ENCODE measurements at regions not wholly inside any gene's neighbourhood (a gene's known extent, or its start where the extent isn't known, plus 50 kb on each side); places are given as distances from the start of the nearest gene placed in this dataset.
"Not testable (repeated sequence)": the region's sequence is repeated elsewhere in the genome, so short reads cannot be mapped to it uniquely, and the experiment has no call there.

DNA sequence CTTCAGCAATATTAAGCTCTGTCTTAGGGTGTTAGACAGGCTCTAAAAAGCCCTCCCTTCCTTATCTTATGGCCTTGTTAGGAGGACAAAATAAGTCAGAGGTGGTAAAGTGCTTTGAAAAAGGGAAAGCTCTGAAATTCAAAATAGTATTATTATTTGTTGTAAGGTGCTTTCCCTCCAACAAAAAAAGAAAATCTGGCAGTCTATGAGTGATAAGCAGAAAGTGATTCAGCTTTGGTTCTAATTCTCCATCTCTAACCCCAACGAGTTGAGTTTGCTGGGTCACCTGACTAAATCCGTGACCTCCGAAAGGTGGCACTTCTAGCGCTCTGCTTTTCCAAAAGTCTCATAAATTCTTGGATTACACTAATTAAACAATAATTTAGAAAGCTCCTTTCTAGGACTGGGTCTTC, 305.1 kb downstream of the BCL2L11 start:
- DNase-seq (ENCODE audit: low spot score), result not testable (repeated sequence)

DNA sequence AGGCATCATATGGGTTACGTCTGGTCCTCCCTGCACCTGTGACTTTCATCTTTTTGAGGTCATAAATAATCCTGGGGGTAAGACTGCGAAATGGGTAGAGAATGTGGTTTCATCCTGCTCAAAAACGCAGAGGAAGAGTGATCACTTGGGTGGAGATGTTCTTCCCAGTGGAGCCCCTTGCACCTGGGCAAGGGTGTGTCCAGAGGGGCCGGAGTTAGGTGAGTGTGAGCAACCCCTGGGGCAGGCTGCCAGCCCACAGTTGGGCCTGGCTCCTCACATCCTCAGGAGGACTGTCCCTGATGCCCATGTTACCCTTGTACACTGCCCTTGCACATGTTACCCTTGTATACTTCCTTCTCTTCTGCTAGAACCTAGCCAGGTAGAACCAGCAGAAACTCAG, 306.6 kb downstream of the BCL2L11 start:
- DNase-seq (ENCODE audit: low spot score), result not testable (repeated sequence)

DNA sequence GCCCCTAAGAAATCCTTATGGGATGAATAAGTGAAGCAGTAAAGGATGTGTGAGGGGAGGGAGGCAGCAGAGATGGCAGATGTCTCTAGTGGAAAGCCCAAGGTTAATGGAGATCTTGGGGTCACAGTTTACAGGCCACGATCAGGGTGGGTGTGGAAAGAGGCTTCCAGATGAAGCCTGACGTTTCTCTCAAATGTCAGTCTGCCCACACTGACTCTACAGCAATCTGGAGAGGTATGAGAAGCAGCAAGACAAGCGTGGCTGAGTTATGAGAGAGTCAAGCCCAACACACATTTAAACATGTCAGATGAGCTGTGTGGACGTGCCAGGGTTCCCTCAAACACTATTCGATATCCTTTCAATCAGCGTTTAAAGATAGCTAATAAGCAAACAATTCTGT, 308.2 kb downstream of the BCL2L11 start:
- DNase-seq (ENCODE audit: low spot score), result not testable (repeated sequence)

DNA sequence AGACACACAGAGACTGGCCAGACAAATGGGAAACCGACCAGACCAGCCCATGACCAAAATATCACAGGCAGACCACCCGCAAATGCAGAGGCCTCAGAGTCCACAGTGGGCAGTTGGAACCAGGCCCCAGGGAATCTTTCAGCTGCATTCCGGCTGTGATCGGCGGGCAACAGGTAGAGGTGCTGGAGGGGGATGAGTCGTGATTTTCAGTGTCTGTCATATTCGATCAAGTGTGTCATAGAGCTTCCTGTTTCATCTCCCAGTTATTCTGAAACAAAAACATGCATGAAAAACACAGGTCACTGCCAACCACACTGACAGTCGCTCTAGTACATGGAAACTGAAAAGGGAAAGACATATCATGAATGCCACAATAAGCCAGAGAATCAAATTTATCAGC, 308.6 kb downstream of the BCL2L11 start:
- DNase-seq (ENCODE audit: low spot score), result not testable (repeated sequence)

DNA sequence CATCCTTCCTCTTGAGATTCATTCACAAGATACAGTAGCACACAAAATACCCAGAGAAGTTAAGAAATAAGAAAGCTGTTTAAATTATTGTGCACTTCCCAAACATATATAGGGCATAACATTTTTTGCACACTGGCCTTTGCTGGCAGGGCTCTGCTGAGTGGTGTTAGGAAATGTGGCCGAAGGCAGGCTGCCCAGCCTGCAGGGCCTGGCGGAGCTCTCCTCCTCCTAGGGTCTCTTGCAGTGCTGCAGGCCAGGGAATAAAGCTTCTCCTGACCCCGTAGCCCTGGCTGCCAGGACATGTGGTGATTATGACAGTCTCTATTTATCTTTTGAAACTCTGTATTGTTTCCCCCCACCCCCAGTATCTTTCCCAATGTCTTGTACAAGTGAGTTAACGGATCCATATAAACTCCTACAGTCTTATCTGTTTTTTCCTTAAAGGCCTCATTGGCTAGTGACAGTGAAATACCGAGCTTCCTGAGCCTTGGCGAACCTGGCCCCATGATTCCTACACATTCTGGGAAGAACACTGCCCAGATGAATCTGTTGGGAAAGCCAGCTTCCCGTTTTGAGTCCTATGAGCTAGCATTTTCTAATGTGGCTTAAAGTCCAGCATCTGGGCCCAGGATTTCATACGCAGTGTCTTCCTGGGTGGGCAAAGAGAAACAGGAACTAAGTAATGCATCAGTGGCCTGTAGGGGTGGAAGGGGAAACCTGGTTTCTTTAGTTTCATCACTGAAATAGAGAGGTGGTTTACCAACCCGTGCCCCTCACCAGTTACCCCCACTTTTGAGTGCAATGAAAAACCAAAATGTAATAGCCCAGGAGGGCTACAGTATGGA, 310.3 kb downstream of the BCL2L11 start:
- DNase-seq (ENCODE audit: low spot score), result not testable (repeated sequence)

DNA sequence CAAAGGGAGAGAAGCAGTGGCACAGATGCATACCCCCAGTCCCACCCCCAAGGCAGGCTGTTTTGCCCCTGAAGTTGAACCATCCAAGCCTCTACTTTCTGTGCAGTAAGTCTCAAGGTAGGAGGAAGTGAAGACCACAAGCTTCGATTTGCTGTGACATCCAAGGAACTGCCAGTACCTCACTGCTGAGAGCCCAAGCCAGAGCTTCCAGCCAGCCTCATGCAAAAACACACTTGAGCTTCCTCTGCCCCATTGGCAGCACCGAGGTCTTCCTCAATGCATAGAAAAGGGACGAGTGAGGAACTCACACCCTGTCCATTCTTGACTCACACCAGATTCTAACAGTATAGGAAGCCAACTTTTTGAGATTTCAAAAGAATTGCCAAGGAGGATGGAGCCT, 311.7 kb downstream of the BCL2L11 start:
- not testable (repeated sequence) for DNase-seq (ENCODE audit: low spot score)

DNA sequence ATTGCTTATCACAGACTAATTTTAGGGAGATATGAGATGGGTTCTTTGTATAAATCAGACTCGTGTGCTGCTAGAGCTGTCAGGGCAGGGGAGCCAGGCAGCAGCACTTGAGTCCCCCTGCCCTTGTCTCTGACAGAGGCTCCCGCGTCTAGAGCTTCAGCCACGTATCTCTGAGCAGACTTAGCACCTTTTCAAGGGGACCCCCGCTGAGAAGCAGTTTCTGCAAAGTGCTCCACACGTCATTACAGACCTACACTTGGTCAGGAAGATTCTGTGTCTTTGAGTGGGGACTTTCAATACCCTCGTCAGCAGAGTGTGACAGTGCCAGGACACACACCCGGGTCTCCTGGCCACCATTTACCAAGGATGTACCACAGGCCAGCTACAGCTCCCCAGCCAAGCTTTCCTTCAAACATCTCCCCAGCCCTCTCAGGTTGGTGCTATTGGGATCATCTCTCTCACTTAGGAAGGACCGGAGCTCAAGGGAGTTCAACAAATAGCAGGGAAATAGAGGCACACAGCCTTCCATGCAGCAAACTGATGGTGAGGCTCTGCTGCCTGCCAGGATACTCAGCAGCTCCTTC, 312.3 kb downstream of the BCL2L11 start:
- not testable (repeated sequence) for DNase-seq (ENCODE audit: low spot score)

DNA sequence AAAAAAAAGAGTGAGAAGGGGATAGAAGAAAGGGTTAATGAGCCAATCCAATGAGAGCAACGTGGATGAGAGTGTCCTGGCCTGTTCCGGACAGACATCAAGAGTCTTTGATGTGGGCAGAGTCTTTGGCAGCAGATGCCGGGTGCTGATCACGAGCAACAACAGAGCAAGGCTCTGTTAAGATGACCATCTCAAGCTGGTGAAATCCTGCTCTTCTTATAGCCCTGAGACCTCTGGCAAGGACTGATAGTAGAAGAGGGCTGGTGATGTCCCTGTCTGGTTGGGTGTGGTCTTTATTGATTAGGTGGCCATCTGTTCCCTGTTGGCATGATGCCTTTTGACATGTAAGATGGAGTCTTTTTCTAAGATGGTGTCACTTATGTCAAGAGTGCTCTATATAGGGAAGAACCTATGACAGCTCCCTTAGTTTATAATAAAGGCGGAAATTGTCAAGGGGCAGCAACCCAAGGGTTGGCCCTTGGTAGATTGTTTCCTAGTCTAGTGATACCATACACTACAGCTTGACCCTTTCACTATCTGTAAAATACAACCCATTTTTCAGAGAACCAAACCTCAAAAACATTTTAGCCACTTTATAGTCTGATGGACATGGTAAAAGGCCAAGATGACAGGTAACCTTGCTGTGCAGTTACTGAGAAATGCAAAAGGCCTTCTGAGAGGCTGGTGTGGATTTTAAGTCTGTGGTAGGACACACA, 313.3 kb downstream of the BCL2L11 start:
- DNase-seq (ENCODE audit: low spot score), result not testable (repeated sequence)

DNA sequence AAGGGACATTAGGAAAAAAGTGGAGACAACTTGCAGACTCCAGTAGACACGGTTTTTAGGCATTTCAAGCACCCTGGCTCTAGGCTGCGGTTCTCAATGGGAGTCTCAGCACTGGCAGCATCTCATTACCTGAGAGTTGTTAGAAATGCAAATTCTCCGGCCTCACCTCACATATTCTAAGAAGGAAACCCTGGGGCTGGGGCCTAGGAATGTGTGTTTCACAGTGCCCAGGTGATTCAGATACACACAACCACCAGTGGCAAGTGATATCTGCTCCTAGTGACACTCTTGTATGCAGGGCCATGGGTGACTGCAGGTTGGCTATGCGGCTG, 313.9 kb downstream of the BCL2L11 start:
- not testable (repeated sequence) for DNase-seq (ENCODE audit: low spot score)

DNA sequence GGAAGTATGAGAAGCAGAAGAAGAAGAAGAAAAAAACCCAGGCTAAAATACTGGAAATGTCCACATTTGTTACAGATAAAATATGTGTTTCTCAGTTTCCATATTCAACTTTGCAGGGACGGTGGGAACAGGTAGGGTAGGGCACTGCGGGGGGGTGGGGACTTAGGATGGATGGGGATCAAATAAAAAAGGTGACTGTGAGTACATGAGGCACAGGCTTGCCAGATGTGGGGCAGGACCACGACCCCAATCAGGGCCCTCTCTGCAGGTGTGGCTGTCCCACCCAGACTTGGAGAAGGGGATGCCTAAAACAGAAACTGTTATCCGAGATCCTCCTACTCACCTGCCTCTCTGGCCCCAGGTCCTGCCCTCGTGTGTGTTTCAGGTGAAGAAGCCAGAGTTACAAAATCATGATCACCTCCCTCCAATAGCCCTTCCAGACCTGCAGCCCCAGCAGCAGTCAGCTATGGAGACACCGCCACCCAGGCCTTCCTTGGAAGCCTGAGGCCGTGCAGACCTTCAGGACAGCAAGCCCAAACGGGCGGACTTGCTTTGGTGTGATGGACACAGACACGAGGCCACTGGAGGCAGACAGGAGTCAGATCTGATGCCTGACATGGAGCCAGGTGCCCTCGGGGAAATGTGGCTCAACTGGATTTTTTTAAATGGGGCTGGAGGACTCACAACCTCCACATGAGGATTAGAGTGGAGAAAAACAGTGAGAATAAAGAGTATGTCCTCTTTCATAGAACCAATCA, 315.0 kb downstream of the BCL2L11 start:
- not testable (repeated sequence) for DNase-seq (ENCODE audit: low spot score)

DNA sequence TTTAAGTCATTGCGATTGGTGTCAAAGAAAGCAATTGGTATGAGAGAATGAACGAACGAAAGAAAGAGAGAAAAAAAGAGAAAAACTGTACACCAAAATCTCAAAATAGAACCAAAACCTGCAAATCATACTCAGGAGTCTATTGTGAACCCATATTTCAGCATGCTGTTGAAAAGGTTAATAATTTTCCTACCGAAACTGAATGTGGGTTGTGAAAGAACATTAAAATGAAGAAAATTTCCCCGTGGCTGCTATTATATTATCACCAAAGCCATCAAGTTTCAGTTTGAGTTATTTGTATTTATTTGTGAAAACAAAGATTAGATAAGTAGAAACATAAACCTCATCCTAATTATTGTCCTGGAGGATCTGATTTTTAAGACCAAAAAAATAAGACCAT, 315.7 kb downstream of the BCL2L11 start:
- DNase-seq (ENCODE audit: low spot score), result not testable (repeated sequence)

DNA sequence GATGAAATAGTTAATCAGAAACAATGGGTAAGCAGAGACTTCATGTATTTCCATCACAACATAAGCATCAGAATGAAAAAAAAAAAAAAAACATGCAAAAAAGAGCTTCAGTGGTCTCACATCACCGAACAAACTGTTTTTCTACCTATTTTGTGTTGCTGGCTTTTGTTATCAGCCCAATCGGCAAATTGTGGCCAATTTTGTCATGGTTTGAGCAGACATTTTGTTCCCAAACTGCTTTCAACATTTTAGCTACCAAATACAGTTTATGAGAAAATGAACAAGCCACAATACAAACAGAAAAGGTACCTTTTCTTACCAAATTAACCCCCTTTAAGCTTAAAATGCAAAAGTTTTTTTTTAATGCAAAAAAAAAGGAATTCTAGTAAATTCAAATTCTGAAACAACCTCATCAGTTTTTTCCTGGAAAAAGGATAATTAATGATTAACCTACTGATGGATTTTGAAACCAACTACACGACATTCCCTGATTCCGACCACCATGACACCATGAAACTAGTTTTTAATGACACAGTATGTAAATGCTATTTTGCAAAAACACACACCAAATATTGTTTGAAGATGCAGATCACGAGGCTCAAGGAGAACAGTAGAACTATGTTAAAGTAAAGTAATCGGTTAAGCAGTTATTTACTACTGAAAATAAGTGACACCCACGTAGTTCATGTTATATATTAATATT, 316.7 kb downstream of the BCL2L11 start:
- not testable (repeated sequence) for DNase-seq (ENCODE audit: low spot score)

DNA sequence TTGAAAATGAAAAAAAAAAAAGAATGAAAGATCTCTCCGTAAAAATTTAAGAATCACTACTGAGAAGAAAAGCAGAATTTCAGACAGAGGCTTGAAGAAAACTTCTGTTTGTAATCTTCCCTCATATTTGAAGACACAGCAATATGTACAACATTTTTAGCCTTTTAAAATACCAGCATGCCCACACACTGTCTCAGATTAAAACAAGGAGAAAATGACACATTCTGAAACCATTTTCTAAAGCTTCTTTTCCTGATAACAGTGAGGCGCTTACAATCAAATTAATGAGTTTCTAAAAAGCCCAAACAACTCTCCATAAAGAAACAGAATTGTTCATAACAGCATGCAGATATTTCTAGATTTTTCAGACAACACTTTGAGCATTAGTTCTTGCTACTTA, 317.4 kb downstream of the BCL2L11 start:
- not testable (repeated sequence) for DNase-seq (ENCODE audit: low spot score)

DNA sequence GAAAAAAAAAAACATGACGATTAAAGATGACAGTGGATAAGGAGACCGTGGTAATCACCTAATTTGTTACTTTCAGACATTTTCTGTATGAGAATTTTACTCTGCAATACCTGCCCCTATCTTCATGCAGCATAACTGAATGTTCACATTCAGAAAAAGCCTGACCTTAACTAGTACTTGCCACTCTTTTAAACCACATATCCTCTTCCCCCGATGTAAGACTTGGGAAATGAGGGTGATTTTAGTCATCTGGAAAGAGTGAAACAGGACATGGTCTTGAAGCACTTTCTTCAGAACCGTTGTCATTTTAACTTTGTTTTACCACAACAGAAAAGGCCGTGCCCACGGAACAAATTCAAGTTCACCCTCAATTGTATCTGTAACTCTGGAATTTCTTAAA, 318.5 kb downstream of the BCL2L11 start:
- DNase-seq (ENCODE audit: low spot score), result not testable (repeated sequence)

DNA sequence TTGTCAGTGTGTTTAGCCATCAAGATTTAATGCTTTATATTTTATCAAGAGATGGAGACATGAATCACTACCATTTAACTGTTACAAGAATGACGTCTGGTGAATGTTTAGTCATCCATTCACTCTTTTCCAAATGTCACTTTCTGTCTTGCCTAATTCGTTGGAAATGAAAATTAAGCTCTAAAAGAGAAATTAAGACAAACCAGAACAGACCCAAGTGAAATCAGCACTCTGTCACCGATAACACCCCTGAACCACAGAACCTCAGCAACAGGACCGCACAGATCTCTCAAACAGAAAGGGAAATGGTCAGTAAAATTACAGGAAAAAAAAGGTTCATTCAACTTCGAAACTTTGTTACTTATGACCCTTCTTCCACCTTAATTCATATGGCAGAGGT, 320.9 kb downstream of the BCL2L11 start:
- not testable (repeated sequence) for DNase-seq (ENCODE audit: low spot score)

DNA sequence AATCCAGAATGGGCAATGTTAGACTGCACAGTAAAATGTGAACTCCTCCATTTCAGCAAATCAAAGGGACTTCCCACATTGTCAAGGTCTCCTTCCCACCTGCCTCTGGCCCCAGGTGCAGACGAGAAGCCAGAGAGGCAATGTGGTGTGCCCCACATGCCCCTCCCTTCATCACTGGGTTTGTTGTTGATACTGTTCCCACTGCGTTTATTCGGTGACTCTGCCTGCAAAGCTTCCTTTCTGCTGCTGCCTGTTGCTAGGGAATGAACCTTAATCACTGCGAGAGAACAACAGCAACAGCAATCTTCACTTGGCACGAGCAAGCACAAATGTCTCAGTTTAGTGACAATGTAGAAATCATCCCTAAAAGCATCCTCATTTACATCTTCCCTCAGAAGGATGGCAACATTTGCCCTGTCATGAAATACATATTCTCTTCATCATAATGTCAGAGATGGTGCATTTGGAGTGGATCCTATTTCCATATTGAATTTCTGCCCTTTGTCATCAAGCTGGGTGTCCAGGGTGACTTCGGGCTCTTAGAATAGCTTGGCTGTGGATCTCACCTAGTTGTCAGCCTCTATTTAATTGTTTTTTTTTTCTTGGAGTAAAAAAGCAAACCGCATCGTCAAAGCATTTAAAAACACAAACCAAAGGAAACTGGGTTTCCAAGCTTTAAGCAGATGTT, 322.2 kb downstream of the BCL2L11 start:
- not testable (repeated sequence) for DNase-seq (ENCODE audit: low spot score)

DNA sequence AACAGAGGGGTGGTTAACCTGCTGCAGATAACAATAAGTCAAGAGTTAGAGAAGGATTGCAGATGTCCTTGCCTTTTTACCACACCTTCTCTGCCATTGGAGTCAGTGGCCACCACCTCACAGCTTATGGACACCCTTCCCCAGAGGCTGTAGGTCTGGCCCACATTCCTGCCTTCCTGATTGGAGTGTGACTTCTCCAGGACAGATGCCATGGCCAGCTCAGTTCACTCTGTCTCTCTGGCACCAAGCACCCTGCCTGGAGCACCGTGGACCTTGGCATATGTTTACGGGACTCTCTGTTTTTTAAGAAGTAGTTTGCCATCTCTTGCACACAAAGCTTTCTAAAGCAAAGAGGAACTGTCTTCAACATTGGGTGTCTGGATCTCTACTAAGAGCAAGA, 323.8 kb downstream of the BCL2L11 start:
- DNase-seq (ENCODE audit: low spot score), result not testable (repeated sequence)

DNA sequence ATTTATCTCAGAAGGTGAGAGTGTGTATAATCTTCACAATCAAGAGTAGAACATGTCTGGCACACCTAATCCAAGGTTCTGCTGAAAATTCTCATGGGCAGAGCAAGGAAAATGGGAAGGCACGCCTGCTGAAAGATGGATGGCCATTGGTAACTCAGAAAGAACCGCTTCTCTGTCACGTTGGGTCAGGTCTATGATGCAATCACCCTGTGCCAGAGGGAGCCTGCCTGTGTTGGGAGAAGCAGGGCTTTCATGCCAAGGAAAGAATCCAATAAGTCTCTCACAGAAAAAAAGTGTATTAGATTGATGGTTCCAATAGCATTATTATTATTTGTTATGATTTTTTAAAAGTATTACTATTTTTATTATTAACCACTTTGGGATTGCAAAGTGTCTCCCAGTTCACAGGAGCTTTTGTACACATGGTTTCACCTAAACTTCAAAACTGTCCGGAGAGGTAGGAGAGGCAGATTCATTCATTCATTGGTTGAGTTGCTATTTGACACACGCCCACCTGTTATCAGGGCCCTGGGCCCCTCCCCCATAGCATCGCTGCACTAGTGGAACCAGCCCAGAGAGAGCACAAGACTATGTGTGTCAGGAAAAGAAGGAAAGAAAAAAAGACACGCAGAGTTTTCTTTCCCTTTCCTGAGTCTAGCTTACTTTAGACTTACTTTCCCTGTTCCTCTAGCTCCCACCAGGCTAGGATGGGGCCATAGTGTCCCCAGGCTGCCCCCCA, 324.6 kb downstream of the BCL2L11 start:
- not testable (repeated sequence) for DNase-seq (ENCODE audit: low spot score)

DNA sequence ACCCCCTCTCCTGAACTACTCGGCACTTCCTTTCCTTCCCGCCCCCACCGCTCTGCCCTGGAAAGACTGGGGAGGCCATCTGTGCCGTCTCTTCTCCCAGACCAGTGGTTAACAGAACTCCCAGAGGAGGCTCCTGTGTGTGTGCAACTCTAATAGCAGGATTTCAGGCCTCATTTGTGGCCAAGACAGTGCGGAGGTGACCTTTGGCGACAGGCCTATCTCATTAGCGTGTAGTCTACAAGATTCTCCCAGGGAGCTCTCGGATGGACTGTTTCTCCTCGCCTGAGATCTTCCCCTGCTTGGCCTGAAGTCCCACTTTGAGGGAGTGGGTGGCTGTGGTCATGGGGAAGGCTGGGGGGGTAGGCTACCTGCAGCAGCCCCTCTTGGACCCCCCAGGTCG, 325.2 kb downstream of the BCL2L11 start:
- DNase-seq (ENCODE audit: low spot score), result not testable (repeated sequence)

DNA sequence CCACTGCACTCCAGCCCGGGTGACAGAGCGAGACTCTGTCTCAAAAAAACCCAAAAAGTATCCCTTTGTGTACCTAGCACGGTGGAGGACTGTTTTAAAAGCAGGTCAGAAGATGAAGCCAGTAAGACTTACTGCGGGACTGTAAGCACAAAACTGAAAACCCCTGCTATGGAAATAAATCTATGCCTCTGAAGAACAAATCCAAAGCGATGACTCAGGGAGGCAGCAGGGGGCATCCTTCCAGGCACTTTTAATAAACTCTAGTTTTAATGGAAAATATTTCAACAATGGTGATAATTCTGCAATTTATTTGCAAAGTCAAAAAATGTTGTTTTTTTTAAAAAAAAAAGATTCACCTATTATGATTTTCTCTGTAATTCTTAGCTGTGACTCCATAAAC, 326.8 kb downstream of the BCL2L11 start:
- not testable (repeated sequence) for DNase-seq (ENCODE audit: low spot score)
